Mesodermal cell (in vitro differentiated cells): ENCODE measurements at regions not wholly inside any gene's neighbourhood (a gene's known extent, or its start where the extent isn't known, plus 50 kb on each side); places are given as distances from the start of the nearest gene placed in this dataset.
"Not testable (repeated sequence)": the region's sequence is repeated elsewhere in the genome, so short reads cannot be mapped to it uniquely, and the experiment has no call there.

ENCODE experiments used
- H3K27ac ChIP-seq: 2 replicates; pipeline ENCODE4 v1.7.0; 2013; ENCODE audit warnings: mild to moderate bottlenecking, low read depth, low read length, moderate library complexity; ENCODE audit not compliant: severe bottlenecking
- H3K36me3 ChIP-seq: 2 replicates; pipeline ENCODE4 v1.7.1; 2013; ENCODE audit warnings: mild to moderate bottlenecking, low read length, moderate library complexity; ENCODE audit not compliant: control insufficient read depth, insufficient read depth
- H3K4me1 ChIP-seq: one replicate; pipeline ENCODE4 v1.7.1; 2013; ENCODE audit warnings: mild to moderate bottlenecking, low read length; ENCODE audit not compliant: insufficient read depth, control insufficient read depth, poor library complexity, severe bottlenecking
- H3K4me3 ChIP-seq: 2 replicates; pipeline ENCODE4 v1.7.0; 2013; ENCODE audit warnings: low read length, control low read depth, mild to moderate bottlenecking; ENCODE audit not compliant: insufficient read depth, poor library complexity, severe bottlenecking; ENCODE audit errors: extremely low read depth
- H3K9me3 ChIP-seq: 2 replicates; pipeline ENCODE4 v1.7.1; 2013; ENCODE audit warnings: mild to moderate bottlenecking, low read length, moderate library complexity; ENCODE audit not compliant: control insufficient read depth
- WGBS, 2 experiments: methylation state at CpG; one replicate each; pipeline ENCODE4 v1.1.5; 2013; ENCODE audit warnings: missing lambda C conversion rate in 2 of 2; ENCODE audit not compliant: insufficient coverage in 2 of 2; 5-methylcytosine and 5-hydroxymethylcytosine counted together

DNA sequence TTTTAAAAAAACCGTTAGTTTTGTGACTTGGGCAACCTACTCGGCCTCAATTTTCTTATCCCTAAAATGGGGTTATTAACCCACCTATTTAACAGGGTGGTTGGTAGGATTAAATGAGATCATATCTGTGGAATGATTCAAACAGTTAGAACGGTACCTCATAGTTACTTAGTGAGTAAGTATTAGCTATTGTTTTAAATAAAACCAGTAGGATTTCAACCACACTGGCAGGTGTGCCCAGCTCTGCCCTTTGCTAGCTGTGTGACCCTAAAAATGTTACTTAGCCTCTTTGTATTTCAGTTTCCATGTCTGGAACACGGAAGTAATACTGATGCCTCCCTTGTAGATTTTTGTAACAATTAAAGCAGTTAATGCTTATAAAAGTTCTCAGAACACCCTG, 225.8 kb upstream of the SPRY1 start:
- H3K4me3 ChIP-seq: no peak overlapping the region
- WGBS, 2 experiments: no CpG with 5 or more reads among the region's 4 CpGs
- H3K27ac ChIP-seq: no peak overlapping the region
- H3K4me1 ChIP-seq: no peaks in the 10 kb centered on the region
- H3K9me3 ChIP-seq: no peaks in the 10 kb centered on the region
- no peaks in the 10 kb centered on the region for H3K36me3 ChIP-seq

GRCh38 chr4:123176605-123177004, 220.0 kb upstream of the SPRY1 start:
- Histone ChIP-seq H3K9me3 (no peaks in the 10 kb centered on the region), H3K4me1 (no peaks in the 10 kb centered on the region), H3K36me3 (no peaks in the 10 kb centered on the region), H3K4me3 (no peak overlapping the region), H3K27ac (no peak overlapping the region)
- WGBS, 2 experiments: no CpG with 5 or more reads among the region's 2 CpGs

DNA sequence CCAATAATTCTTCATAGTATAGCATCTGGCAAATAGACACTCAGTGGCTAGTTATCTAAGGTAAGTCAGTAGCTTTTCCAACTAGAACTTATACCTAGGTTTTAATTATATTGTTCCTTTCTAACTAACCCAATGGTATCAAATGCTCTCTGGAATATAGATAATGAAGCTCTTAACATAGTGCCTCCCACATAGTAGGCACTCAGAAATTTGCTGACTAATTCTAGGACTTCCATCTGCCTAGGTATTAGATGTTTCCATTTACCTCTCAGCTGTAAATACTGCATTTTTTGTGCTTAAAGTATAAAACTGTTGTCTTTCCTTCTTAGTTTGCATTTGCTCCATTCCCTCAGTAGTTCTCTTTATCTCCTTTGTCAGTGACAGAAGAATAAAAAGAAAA, 214.3 kb upstream of the SPRY1 start:
- H3K4me1 ChIP-seq: no peaks in the 10 kb centered on the region
- H3K36me3 ChIP-seq: no peaks in the 10 kb centered on the region
- H3K4me3 ChIP-seq: no peak overlapping the region
- H3K9me3 ChIP-seq: no peaks in the 10 kb centered on the region
- H3K27ac ChIP-seq: no peak overlapping the region

DNA sequence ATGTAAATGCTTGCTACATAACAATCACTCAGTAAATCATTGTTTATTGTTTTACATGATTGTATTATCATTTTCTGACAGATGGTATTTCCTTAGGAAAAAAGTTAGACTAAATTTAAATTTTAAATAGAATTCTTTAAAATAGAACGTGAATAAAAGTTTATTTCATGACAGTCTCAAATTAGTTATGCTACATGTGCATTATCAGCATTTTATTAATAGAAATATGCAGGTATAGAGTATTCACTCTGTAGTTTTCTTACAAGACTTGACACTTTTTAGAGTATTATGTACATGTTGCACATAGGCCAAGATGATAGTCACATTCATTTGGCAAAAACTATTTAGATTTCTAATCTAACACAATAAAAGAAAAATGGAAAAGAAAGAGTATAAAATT, 213.3 kb upstream of the SPRY1 start:
- no CpG with 5 or more reads among the region's 1 CpG for WGBS, 2 experiments
- Histone ChIP-seq H3K9me3 (no peaks in the 10 kb centered on the region), H3K4me1 (no peaks in the 10 kb centered on the region), H3K4me3 (no peak overlapping the region), H3K36me3 (no peaks in the 10 kb centered on the region), H3K27ac (no peak overlapping the region)

DNA sequence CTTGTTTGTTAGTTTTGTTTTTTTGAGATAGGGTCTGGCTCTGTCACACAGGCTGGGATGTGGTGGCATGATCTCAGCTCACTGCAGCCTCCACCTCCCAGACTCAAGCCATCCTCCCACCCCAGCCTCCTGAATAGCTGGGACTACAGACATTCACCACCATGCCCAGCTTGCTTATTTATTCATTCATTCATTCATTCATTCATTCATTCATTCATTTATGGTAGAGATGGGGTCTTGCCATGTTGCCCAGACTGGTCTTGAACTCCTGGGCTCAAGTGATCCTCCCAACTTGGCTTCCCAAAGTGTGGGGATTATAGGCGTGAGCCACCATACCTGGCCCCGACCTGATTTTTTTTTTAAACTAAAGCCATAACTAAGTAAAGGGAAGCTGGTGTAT, 212.8 kb upstream of the SPRY1 start:
- not testable (repeated sequence) for H3K4me3 ChIP-seq, H3K36me3 ChIP-seq, H3K4me1 ChIP-seq, H3K9me3 ChIP-seq, H3K27ac ChIP-seq
- no CpG with 5 or more reads among the region's 2 CpGs for WGBS, 2 experiments

DNA sequence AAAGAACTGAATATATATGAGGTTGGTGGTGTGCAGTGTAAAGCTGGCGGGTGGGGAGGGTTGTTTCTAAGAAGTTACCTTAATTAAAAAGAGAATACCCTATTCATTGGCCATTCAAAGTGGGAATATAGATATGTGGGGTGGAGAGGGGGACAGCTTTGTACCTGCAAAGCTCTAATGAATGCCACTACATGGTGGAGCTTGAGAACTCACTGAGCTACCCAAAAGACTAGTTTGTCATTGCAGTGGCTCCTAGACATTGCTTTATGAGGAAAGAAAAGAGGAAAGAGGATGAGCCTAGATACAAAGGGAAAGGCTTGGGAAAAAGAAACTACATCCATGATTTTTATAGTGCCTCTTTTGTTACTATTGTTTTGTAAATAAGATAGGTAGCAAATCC, 209.9 kb upstream of the SPRY1 start:
- no peaks in the 10 kb centered on the region for H3K9me3 ChIP-seq
- H3K36me3 ChIP-seq: no peaks in the 10 kb centered on the region
- no peaks in the 10 kb centered on the region for H3K4me1 ChIP-seq
- no CpG with 5 or more reads among the region's 1 CpG for WGBS, 2 experiments
- no peak overlapping the region for H3K4me3 ChIP-seq
- H3K27ac ChIP-seq: no peak overlapping the region

DNA sequence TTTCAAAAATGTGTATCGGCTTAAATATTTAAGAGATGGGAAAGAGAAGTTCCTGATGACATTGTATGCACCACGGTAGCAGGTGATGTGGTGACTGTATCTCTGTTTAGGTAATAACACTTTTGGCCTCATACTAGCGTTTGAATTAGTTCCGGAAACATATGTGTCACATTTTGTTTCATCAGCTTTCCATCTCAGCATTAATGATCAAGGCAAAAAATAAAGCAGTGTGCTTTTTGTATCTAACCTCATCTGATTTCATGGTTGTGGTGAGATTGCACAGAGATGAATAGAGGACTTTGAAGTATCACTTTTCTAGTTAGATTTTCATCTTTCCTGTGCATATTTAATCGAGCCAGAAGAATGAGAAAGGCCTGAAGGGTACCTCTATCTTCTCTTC, 206.4 kb upstream of the SPRY1 start:
- no peak overlapping the region for H3K4me3 ChIP-seq
- no peaks in the 10 kb centered on the region for H3K9me3 ChIP-seq
- no peak overlapping the region for H3K27ac ChIP-seq
- no peaks in the 10 kb centered on the region for H3K4me1 ChIP-seq
- H3K36me3 ChIP-seq: no peaks in the 10 kb centered on the region
- 100% methylated on average over 2 of the region's 5 CpGs; no CpG with 5 or more reads in 1 of the 2 experiments for WGBS, 2 experiments

- H3K27ac ChIP-seq: no peak overlapping the region
- no CpG with 5 or more reads among the region's 2 CpGs for WGBS, 2 experiments
- no peaks in the 10 kb centered on the region for H3K9me3 ChIP-seq
- H3K4me3 ChIP-seq: no peak overlapping the region
- no peaks in the 10 kb centered on the region for H3K36me3 ChIP-seq
- H3K4me1 ChIP-seq: no peaks in the 10 kb centered on the region
These were observed 204.9 kb upstream of the SPRY1 start for GRCh38 chr4:123191728-123192127.

GRCh38 chr4:123193802-123194367, 202.7 kb upstream of the SPRY1 start:
- Histone ChIP-seq H3K4me1 (no peaks in the 10 kb centered on the region), H3K27ac (no peak overlapping the region), H3K9me3 (no peaks in the 10 kb centered on the region), H3K4me3 (no peak overlapping the region), H3K36me3 (no peaks in the 10 kb centered on the region)
- WGBS, 2 experiments: 92 to 100% methylated on average over 1 of the region's 3 CpGs

GRCh38 chr4:123198706-123199105, 197.9 kb upstream of the SPRY1 start:
- Histone ChIP-seq H3K36me3 (no peaks in the 10 kb centered on the region), H3K4me3 (no peak overlapping the region), H3K4me1 (no peaks in the 10 kb centered on the region), H3K9me3 (no peaks in the 10 kb centered on the region), H3K27ac (no peak overlapping the region)
- WGBS, 2 experiments: no CpG with 5 or more reads among the region's 2 CpGs

GRCh38 chr4:123200051-123200940, 196.3 kb upstream of the SPRY1 start:
- H3K27ac ChIP-seq: no peak overlapping the region
- no peaks in the 10 kb centered on the region for H3K4me1 ChIP-seq
- no peaks in the 10 kb centered on the region for H3K36me3 ChIP-seq
- H3K4me3 ChIP-seq: no peak overlapping the region
- no peaks in the 10 kb centered on the region for H3K9me3 ChIP-seq
- 87% methylated on average over 3 to 4 of the region's 7 CpGs for WGBS, 2 experiments
